DMS53 treated with DMSO at 0.1 percent for 48 hours (cell line): ENCODE measurements at regions not wholly inside any gene's neighbourhood (a gene's known extent, or its start where the extent isn't known, plus 50 kb on each side); places are given as distances from the start of the nearest gene placed in this dataset.
A peak's percentile ranks its signal among the peaks of the same experiment; 100 is the strongest.

Experiments
- DNase-seq: peaks from one replicate; lab custom pipeline; 2025; ENCODE audit not compliant: unreplicated experiment; lab: John Stamatoyannopoulos, UW

DNA sequence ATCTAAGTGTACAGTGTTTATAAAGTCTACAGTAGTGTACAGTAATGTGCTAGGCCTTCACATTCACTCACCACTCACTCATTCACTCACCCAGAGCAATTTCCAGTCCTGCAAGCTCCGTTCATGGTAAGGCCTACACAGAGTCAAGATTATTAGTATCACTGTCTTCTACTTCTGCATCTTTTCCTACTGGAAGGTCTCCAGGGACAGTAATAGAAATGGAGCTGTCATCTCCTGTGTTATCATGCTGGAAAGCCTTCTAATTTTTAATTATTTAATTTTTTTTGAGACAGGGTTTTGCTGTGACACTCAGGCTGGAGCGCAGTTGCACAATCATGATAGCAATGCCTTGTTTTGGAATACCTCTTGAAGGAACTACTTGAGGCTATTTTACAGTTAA is 207.0 kb downstream of the HTR7 start:
- DNase-seq = no peak

- DNase-seq = peak; percentile 50
Observed at GRCh38 chr10:90652519-90652918, 205.3 kb downstream of the HTR7 start.

GRCh38 chr10:90658791-90659190 is 199.0 kb downstream of the HTR7 start:
- DNase-seq = no peak

DNA sequence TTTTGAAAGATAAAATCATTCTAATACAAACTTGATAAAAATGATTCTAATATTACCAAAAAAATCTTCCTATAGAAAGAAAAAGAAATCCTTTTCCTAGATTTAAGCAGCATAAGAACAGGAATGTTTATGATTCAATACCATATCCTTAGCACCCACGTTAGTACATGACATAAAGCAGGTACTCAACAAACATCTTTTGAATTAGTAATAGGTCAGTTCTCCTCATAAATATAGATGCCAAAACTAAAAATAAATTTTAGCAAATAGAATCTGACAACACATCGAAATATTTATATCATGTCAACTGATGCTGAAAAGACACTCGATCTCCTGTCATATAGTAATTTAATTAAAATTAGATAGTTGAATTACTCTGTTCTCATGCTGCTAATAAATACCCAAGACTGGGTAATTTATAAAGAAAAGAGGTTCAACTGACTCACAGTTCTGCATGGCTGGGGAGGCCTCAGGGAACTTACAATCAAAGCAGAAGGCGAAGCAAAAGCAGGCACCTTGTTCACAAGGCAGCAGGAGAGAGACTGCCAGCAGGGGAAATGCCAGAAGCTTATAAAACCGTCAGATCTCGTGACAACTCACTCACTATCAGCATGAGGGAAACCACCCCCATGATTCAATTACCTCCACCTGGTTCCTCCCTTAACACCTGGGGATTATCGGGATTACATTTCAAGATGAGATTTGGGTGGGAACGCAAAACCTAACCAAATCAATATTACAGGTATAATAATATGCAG is 191.8 kb downstream of the HTR7 start:
- DNase-seq = no peak

DNA sequence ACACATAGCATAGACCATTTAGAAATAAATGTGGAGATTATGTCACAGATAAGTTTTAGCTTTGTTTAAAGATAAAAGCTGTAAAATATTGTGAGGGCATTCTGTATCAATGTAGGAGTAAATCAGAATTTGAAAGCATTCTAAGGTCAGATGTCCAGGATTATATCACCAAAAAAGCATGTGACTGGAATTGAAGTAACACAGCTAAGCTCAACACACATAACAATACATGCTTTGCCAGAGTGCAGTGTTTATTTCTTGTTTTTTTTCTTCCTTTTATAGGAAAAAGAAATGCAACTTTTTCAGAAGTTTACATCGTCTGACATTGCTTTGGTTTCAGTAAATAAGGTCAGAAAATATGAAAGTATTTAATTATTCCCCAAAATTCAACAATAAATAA is 183.4 kb downstream of the HTR7 start:
- DNase-seq = no peak

DNA sequence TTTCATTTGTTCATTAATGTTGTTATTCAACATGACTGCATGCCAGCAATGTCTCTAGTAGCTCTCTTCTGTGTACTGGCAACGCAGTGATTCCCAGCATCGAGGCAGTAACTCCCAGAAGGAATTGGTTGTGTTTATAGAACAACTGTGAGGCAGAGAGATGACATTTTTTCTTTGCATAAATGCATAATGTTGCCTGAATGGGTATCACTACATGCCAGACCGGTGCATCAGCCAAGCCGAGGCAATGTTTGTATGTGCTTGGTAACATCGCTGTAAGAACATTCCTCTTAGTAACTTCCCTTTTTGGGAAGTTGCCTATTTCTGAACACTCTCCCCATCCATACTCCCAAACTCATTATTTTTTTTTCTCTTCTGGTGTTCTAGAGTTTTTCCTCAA is 182.9 kb downstream of the HTR7 start:
- DNase-seq = no peak

DNA sequence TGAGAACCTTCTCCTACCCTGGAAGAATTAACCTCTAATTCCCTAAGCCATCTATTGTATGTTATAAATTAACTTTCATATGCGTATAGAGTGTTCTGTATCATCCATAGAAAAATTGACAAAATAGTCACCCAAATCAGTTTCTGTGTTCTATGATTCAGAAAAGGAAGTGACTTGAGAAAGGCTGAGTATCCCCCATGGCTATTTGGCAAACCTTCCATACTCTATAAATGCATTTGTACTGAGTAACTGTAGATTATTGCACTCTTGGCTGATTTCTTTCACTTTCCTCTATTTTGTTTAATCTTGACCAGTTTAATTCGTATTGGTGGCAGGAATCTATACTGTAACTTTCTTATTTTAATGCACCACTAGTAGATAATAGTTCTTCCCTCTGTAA is 182.2 kb downstream of the HTR7 start:
- no peak for DNase-seq
